ENCODE measurements at regions not wholly inside any gene's neighbourhood (a gene's known extent, or its start where the extent isn't known, plus 50 kb on each side); places are given as distances from the start of the nearest gene placed in this dataset.
"Not testable (repeated sequence)": the region's sequence is repeated elsewhere in the genome, so short reads cannot be mapped to it uniquely, and the experiment has no call there.

DNA sequence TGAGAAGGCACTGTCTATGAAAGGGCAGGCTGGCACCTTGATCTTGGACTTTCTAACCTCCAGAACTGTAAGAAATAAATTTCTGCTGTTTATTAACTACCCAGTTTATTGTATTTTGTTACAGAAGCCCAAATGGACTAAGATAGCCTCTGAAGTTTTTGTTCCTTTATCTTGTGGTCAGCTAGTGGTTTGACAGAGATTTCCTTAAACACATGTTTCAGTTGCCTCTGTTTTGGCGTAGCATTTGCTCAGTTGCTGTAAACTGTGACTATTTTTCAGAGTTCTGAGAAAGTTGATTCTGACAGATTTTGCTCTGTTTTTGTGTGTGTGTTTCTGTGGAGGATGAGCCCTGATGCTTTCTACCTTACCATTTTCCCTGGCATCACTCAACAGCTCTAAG, 119.0 kb downstream of the SPATA31A1 start:
- TF ChIP-seq, protein P1, sequence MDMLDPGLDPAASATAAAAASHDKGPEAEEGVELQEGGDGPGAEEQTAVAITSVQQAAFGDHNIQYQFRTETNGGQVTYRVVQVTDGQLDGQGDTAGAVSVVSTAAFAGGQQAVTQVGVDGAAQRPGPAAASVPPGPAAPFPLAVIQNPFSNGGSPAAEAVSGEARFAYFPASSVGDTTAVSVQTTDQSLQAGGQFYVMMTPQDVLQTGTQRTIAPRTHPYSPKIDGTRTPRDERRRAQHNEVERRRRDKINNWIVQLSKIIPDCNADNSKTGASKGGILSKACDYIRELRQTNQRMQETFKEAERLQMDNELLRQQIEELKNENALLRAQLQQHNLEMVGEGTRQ (IDR thresholded peaks at IDR 0.05): not testable (repeated sequence)
- not testable (repeated sequence) for TF ChIP-seq BHLHE40 (IDR thresholded peaks at IDR 0.05; ENCODE audit: low read depth, low read length); EP300 (IDR thresholded peaks at IDR 0.05); CEBPB (IDR thresholded peaks at IDR 0.05); POLR2A (IDR thresholded peaks at IDR 0.05; ENCODE audit: low read length); JUN (IDR thresholded peaks at IDR 0.05); MYC (IDR thresholded peaks at IDR 0.05; ENCODE audit: borderline replicate concordance, low read length); MAFK (IDR thresholded peaks at IDR 0.05; ENCODE audit: partially characterized antibody); HDAC2 (IDR thresholded peaks at IDR 0.05); KDM1A (IDR thresholded peaks at IDR 0.05; ENCODE audit: low read depth)
- TF ChIP-seq, protein P2, sequence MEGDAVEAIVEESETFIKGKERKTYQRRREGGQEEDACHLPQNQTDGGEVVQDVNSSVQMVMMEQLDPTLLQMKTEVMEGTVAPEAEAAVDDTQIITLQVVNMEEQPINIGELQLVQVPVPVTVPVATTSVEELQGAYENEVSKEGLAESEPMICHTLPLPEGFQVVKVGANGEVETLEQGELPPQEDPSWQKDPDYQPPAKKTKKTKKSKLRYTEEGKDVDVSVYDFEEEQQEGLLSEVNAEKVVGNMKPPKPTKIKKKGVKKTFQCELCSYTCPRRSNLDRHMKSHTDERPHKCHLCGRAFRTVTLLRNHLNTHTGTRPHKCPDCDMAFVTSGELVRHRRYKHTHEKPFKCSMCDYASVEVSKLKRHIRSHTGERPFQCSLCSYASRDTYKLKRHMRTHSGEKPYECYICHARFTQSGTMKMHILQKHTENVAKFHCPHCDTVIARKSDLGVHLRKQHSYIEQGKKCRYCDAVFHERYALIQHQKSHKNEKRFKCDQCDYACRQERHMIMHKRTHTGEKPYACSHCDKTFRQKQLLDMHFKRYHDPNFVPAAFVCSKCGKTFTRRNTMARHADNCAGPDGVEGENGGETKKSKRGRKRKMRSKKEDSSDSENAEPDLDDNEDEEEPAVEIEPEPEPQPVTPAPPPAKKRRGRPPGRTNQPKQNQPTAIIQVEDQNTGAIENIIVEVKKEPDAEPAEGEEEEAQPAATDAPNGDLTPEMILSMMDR (IDR thresholded peaks at IDR 0.05): not testable (repeated sequence)
- TF ChIP-seq, protein P3, sequence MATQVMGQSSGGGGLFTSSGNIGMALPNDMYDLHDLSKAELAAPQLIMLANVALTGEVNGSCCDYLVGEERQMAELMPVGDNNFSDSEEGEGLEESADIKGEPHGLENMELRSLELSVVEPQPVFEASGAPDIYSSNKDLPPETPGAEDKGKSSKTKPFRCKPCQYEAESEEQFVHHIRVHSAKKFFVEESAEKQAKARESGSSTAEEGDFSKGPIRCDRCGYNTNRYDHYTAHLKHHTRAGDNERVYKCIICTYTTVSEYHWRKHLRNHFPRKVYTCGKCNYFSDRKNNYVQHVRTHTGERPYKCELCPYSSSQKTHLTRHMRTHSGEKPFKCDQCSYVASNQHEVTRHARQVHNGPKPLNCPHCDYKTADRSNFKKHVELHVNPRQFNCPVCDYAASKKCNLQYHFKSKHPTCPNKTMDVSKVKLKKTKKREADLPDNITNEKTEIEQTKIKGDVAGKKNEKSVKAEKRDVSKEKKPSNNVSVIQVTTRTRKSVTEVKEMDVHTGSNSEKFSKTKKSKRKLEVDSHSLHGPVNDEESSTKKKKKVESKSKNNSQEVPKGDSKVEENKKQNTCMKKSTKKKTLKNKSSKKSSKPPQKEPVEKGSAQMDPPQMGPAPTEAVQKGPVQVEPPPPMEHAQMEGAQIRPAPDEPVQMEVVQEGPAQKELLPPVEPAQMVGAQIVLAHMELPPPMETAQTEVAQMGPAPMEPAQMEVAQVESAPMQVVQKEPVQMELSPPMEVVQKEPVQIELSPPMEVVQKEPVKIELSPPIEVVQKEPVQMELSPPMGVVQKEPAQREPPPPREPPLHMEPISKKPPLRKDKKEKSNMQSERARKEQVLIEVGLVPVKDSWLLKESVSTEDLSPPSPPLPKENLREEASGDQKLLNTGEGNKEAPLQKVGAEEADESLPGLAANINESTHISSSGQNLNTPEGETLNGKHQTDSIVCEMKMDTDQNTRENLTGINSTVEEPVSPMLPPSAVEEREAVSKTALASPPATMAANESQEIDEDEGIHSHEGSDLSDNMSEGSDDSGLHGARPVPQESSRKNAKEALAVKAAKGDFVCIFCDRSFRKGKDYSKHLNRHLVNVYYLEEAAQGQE (IDR thresholded peaks at IDR 0.05): not testable (repeated sequence)
- TF ChIP-seq, protein P4, sequence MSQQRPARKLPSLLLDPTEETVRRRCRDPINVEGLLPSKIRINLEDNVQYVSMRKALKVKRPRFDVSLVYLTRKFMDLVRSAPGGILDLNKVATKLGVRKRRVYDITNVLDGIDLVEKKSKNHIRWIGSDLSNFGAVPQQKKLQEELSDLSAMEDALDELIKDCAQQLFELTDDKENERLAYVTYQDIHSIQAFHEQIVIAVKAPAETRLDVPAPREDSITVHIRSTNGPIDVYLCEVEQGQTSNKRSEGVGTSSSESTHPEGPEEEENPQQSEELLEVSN (IDR thresholded peaks at IDR 0.05; ENCODE audit: borderline replicate concordance, low read depth): not testable (repeated sequence)
- TF ChIP-seq, protein P5, sequence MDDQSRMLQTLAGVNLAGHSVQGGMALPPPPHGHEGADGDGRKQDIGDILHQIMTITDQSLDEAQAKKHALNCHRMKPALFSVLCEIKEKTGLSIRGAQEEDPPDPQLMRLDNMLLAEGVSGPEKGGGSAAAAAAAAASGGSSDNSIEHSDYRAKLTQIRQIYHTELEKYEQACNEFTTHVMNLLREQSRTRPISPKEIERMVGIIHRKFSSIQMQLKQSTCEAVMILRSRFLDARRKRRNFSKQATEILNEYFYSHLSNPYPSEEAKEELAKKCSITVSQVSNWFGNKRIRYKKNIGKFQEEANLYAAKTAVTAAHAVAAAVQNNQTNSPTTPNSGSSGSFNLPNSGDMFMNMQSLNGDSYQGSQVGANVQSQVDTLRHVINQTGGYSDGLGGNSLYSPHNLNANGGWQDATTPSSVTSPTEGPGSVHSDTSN (IDR thresholded peaks at IDR 0.05): not testable (repeated sequence)

All from A549 (cell line).